WTC11 (cell line): ENCODE measurements at regions not wholly inside any gene's neighbourhood (a gene's known extent, or its start where the extent isn't known, plus 50 kb on each side); places are given as distances from the start of the nearest gene placed in this dataset.

Experiments used
- GABPB1 ChIP-seq: sonication (generic); formaldehyde crosslinking; IDR thresholded peaks from 2 replicates; pipeline ENCODE4 v1.8.1; 2023; ENCODE audit warnings: mild to moderate bottlenecking, missing genetic modification reagents
- JUN ChIP-seq: sonication (generic); formaldehyde crosslinking; IDR thresholded peaks from 2 replicates; pipeline ENCODE4 v1.8.0; 2023; ENCODE audit warnings: mild to moderate bottlenecking, missing genetic modification reagents
- NFYB ChIP-seq: sonication (generic); formaldehyde crosslinking; conservative IDR thresholded peaks from 2 replicates; pipeline ENCODE4 v1.8.0; 2022; ENCODE audit warnings: low read depth, missing genetic modification reagents
- TP53 ChIP-seq: sonication (generic); formaldehyde crosslinking; IDR thresholded peaks from 2 replicates; pipeline ENCODE4 v1.8.1; 2023; ENCODE audit warnings: mild to moderate bottlenecking, missing genetic modification reagents
- ZBTB21 ChIP-seq: sonication (generic); formaldehyde crosslinking; IDR thresholded peaks from 2 replicates; pipeline ENCODE4 v1.8.1; 2023; ENCODE audit warnings: mild to moderate bottlenecking, missing genetic modification reagents, borderline replicate concordance
- TF ChIP-seq, protein P1 (sequence below): fragments of 250-450 bp; sonication (Bioruptor Pico); IDR thresholded peaks from 2 replicates; pipeline ENCODE4 v1.9.0; 2021; ENCODE audit warnings: moderate library complexity, mild to moderate bottlenecking, inconsistent platforms, borderline replicate concordance
- TF ChIP-seq, protein P2 (sequence below): fragments of 200-600 bp; IDR thresholded peaks from 2 replicates; pipeline ENCODE4 v1.8.0; 2022; ENCODE audit warnings: antibody characterized with exemption
- TF ChIP-seq, protein P3 (sequence below): sonication (generic); formaldehyde crosslinking; IDR thresholded peaks from 2 replicates; pipeline ENCODE4 v1.8.0; 2022; ENCODE audit warnings: mild to moderate bottlenecking, missing genetic modification reagents
- TF ChIP-seq, protein P4 (sequence below): sonication (generic); formaldehyde crosslinking; IDR thresholded peaks from 2 replicates; pipeline ENCODE4 v1.8.1; 2023; ENCODE audit warnings: mild to moderate bottlenecking, missing genetic modification reagents, moderate library complexity

DNA sequence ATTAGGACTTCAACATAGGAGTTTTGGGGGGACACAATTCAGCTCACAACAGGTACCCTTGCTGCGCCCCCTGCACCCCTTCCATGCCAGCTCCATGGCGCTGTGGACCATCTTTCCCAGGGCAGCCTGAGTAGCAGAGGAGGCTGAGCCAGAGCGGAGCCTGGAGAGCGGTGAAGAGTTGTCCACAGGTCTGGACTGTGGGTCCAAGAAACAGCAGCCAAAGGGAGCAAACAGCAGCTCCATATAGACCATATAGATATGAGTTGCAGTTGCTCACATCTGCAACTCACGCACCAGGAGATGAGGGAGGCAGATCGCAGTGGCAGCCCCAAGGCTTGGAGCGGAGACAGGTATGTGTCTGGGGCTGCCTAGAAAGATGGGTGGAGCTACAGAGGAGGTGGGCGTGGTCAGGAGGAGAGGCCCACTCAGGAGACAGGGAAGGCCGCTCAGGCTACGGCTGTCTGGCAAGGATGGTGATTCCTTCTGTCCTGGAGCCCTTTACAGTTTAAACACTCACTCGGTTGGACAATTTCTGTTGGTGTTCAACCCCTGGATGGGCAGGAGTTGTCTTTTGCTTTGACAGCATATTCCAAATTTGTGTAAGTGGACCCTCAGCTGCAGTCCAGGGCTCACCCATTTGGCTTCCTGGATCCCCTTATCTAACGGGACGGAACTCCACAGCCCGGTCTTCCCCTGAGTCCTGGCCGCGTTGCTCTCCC lies 155.1 kb downstream of the LPIN1 start:
- TF ChIP-seq, protein P1, sequence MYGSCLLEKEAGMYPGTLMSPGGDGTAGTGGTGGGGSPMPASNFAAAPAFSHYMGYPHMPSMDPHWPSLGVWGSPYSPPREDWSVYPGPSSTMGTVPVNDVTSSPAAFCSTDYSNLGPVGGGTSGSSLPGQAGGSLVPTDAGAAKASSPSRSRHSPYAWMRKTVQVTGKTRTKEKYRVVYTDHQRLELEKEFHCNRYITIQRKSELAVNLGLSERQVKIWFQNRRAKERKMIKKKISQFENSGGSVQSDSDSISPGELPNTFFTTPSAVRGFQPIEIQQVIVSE (CRISPR knock-in tag), result no peak
- TF ChIP-seq, protein P2, sequence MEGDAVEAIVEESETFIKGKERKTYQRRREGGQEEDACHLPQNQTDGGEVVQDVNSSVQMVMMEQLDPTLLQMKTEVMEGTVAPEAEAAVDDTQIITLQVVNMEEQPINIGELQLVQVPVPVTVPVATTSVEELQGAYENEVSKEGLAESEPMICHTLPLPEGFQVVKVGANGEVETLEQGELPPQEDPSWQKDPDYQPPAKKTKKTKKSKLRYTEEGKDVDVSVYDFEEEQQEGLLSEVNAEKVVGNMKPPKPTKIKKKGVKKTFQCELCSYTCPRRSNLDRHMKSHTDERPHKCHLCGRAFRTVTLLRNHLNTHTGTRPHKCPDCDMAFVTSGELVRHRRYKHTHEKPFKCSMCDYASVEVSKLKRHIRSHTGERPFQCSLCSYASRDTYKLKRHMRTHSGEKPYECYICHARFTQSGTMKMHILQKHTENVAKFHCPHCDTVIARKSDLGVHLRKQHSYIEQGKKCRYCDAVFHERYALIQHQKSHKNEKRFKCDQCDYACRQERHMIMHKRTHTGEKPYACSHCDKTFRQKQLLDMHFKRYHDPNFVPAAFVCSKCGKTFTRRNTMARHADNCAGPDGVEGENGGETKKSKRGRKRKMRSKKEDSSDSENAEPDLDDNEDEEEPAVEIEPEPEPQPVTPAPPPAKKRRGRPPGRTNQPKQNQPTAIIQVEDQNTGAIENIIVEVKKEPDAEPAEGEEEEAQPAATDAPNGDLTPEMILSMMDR, result no peak
- TF ChIP-seq, protein P3, sequence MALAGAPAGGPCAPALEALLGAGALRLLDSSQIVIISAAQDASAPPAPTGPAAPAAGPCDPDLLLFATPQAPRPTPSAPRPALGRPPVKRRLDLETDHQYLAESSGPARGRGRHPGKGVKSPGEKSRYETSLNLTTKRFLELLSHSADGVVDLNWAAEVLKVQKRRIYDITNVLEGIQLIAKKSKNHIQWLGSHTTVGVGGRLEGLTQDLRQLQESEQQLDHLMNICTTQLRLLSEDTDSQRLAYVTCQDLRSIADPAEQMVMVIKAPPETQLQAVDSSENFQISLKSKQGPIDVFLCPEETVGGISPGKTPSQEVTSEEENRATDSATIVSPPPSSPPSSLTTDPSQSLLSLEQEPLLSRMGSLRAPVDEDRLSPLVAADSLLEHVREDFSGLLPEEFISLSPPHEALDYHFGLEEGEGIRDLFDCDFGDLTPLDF (CRISPR knock-in tag), result no peak
- TF ChIP-seq NFYB (CRISPR knock-in tag), result no peak
- TF ChIP-seq JUN (CRISPR knock-in tag), result no peak
- no peak for TF ChIP-seq TP53
- TF ChIP-seq, protein P4, sequence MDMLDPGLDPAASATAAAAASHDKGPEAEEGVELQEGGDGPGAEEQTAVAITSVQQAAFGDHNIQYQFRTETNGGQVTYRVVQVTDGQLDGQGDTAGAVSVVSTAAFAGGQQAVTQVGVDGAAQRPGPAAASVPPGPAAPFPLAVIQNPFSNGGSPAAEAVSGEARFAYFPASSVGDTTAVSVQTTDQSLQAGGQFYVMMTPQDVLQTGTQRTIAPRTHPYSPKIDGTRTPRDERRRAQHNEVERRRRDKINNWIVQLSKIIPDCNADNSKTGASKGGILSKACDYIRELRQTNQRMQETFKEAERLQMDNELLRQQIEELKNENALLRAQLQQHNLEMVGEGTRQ (CRISPR knock-in tag), result no peak
- TF ChIP-seq ZBTB21 (CRISPR knock-in tag), result no peak
- no peak for TF ChIP-seq GABPB1
